Esophagus squamous epithelium (tissue), 5 donors: ENCODE measurements at regions not wholly inside any gene's neighbourhood (a gene's known extent, or its start where the extent isn't known, plus 50 kb on each side); places are given as distances from the start of the nearest gene placed in this dataset.

Source experiments
- DNase-seq: peaks from one replicate; lab custom pipeline; 2025; lab: John Stamatoyannopoulos, UW
- H3K27ac ChIP-seq, 4 donors: fragments of 200-600 bp; sonication (generic); one replicate each; pipeline ENCODE4 v1.5.1; 2016 to 2019; ENCODE audit warnings: mild to moderate bottlenecking in 1 of 4
- H3K27me3 ChIP-seq, 4 donors: fragments of 200-600 bp; sonication (generic); 1 replicate in 3 of 4; 2 replicates in 1 of 4; pipeline versions ENCODE4 v1.5.1 to v1.6.0; 2017 to 2021; ENCODE audit warnings: antibody characterized with exemption in 1 of 4
- H3K36me3 ChIP-seq, 3 donors: fragments of 200-600 bp; sonication (generic); one replicate each; pipeline ENCODE4 v1.5.1; 2016 to 2019
- H3K4me1 ChIP-seq, 3 donors: fragments of 200-600 bp; sonication (generic); one replicate each; pipeline ENCODE4 v1.5.1; 2017 to 2019
- H3K4me3 ChIP-seq, 4 donors: fragments of 200-600 bp; sonication (generic); 1 replicate in 3 of 4; 2 replicates in 1 of 4; pipeline ENCODE4 v1.5.1; 2016 to 2019; ENCODE audit warnings: mild to moderate bottlenecking in 2 of 4, moderate library complexity in 1 of 4
- H3K9me3 ChIP-seq, 3 donors: fragments of 200-600 bp; sonication (generic); one replicate each; pipeline ENCODE4 v1.5.1; 2016 to 2019
- CTCF ChIP-seq, 6 experiments: fragments of 450-650 bp in 4 of 6; fragments of 200-600 bp in 2 of 6; sonication (generic) in 2 of 6; IDR thresholded peaks; one replicate each; pipeline ENCODE4 v1.5.1; 2016 to 2019; ENCODE audit warnings: antibody characterized with exemption in 6 of 6, mild to moderate bottlenecking in 4 of 6, moderate library complexity in 4 of 6
- POLR2A ChIP-seq, 4 donors: fragments of 450-650 bp; IDR thresholded peaks; one replicate each; pipeline ENCODE4 v1.6.1; 2017; ENCODE audit warnings: antibody characterized with exemption in 4 of 4, mild to moderate bottlenecking in 4 of 4, moderate library complexity in 3 of 4
- WGBS, 2 donors: methylation state at CpG; one replicate each; pipeline ENCODE4 v1.1.5; 2018; 5-methylcytosine and 5-hydroxymethylcytosine counted together
- intact Hi-C: fragments of 100-400 bp; cut with DNase I; formaldehyde crosslinking; loops from one replicate; pipeline ENCODE4 v1.15.0; 2022
- donor health status: DM: yes; HTN: yes; CAD: no.

DNA sequence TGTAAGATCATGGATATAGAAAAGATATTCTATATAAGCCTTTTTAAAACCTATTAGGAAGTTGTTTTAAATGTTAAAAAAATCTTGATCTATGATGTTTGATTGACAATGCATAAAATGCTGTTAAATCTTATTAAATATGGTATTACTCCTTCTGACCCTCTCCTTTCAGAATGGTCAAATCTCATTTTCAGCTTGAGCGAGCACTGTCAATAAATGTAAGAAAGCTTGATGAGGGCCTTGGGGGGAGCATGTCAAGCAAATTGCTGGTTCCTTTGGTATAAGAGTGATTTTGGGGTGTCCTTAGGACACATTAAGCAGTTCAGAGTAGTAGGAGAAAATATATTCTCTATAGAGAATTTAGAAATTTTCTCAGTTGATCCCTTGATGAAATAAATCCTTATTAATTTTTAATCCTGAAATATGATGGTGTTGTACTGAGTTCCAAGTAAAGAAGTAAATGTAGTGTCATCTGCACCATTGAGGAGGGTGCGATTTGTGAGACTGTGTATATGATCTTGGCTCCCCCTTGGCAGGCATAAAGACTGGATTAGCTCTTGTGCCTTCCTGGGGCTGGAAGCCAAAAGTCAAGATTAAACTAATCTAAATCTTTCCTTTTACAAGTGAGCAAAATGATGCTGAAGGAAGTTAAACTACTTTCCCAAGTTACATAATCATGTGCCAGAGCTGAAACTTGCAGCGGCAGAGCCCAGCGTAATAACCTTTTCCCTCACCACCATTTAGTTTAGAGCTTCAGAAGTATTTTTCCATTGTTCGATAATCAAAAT, 82.6 kb upstream of the ANK2 start:
- Histone ChIP-seq H3K27me3 (no peaks in the 10 kb centered on the region), H3K9me3 (peaks cover 0 to 4% (median 0%) of the 10 kb centered on the region in 3 donors), H3K4me3 (no peak overlapping the region), H3K36me3 (no peaks in the 10 kb centered on the region), H3K4me1 (no peaks in the 10 kb centered on the region), H3K27ac (no peak overlapping the region)
- intact Hi-C loops, result no loop called here
- TF ChIP-seq POLR2A (IDR thresholded peaks at IDR 0.05) (no peak), CTCF (IDR thresholded peaks at IDR 0.05) (no peak)
- no peak for DNase-seq
- 70 to 77% methylated on average over 5 of the region's 5 CpGs for WGBS, 2 donors

- intact Hi-C loops, result no loop called here
- no peak for TF ChIP-seq CTCF (IDR thresholded peaks at IDR 0.05)
- TF ChIP-seq POLR2A (IDR thresholded peaks at IDR 0.05), result no peak
- no peak for DNase-seq
These were observed 80.8 kb upstream of the ANK2 start for GRCh38 chr4:112968451-112969159.

DNA sequence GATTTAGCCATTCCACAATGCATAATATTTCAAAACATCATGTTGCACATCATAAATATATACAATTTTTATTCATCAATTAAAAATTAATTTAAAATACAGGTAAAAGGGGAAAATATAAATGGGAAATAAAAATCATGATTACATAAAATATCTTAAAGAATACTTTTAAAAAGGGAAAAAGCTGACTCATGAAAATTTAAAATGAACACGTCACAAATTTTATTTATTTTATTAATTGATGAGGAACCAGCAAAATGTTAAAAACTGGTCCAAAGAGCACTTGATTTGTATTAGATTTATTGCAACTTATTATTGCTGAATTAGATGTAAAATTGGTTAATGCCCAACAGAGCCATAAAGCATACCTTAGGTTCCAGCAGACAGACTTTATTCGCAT, 78.5 kb upstream of the ANK2 start:
- no peaks in the 10 kb centered on the region for H3K27me3 ChIP-seq
- WGBS, 2 donors, result 85 to 93% methylated on average over 2 of the region's 2 CpGs
- H3K4me1 ChIP-seq, result no peaks in the 10 kb centered on the region
- H3K36me3 ChIP-seq, result no peaks in the 10 kb centered on the region
- H3K9me3 ChIP-seq, result no peaks in the 10 kb centered on the region
- H3K4me3 ChIP-seq, result no peak overlapping the region
- H3K27ac ChIP-seq, result no peak overlapping the region
- intact Hi-C loops, result no loop called here
- no peak for DNase-seq
- no peak for TF ChIP-seq CTCF (IDR thresholded peaks at IDR 0.05)
- no peak for TF ChIP-seq POLR2A (IDR thresholded peaks at IDR 0.05)

More at GRCh38 chr4:112968451-112969159, 80.8 kb upstream of the ANK2 start:
- Histone ChIP-seq H3K4me3 (no peak overlapping the region), H3K27ac (no peak overlapping the region), H3K36me3 (no peaks in the 10 kb centered on the region), H3K9me3 (peaks cover 0 to 4% (median 0%) of the 10 kb centered on the region in 3 donors), H3K4me1 (no peaks in the 10 kb centered on the region), H3K27me3 (no peaks in the 10 kb centered on the region)

DNA sequence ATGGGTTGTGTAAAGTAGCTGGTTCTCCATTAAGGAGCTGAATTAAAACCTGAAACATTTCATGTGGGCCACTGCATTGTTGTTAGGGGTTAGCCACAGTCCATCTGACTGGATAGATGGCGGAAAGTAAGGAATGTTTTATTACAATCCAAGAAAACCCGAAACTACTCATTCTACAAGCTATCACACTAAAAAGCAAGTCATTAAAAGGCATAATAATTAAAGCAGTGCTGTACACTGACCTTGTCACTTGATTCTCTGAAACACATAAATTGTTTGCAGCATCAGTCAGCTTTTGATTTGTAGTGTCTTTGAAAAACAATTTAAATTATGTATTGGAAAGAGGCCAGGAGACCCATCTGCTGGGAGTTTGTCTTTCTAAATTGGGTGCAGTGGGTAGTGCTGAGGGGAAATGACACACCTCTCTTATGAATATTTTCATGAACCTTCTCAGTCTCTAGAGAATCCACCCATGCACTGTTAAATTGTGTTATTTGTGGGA, 75.7 kb upstream of the ANK2 start:
- no peak overlapping the region for H3K27ac ChIP-seq
- no peaks in the 10 kb centered on the region for H3K27me3 ChIP-seq
- DNase-seq, result no peak
- TF ChIP-seq POLR2A (IDR thresholded peaks at IDR 0.05), result no peak
- no peak for TF ChIP-seq CTCF (IDR thresholded peaks at IDR 0.05)
- no peaks in the 10 kb centered on the region for H3K9me3 ChIP-seq
- 58 to 75% methylated on average over 2 of the region's 2 CpGs for whole genome bisulfite sequencing, 2 donors
- H3K36me3 ChIP-seq, result no peaks in the 10 kb centered on the region
- H3K4me3 ChIP-seq, result no peak overlapping the region
- H3K4me1 ChIP-seq, result no peaks in the 10 kb centered on the region
- intact Hi-C loops, result no loop called here
